ENCODE measurements at regions not wholly inside any gene's neighbourhood (a gene's known extent, or its start where the extent isn't known, plus 50 kb on each side); places are given as distances from the start of the nearest gene placed in this dataset.
"Not testable (repeated sequence)": the region's sequence is repeated elsewhere in the genome, so short reads cannot be mapped to it uniquely, and the experiment has no call there.

- DNase-seq = no peak
Observed at GRCh38 chr2:81050580-81051095, 746.1 kb upstream of the LRRTM1 start.

DNA sequence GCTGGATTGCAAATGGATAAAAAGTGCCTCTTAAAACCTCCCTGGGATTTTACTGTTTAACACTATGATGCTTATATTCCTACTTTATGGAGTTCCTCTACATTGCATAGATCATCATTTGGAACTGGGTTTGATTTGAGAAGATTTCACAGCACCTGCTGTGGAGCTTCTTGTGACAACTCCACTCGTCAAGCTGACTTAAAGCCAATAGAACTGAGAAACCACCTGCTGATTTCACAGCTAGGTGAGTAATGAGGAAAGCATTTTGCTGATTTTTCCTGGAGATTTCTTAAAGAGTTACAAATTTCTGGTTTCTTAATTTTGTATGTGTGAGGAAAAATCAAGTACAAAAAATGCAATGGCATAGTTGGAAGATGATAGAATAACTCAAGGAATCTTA is 739.1 kb upstream of the LRRTM1 start:
- DNase-seq = no peak

DNA sequence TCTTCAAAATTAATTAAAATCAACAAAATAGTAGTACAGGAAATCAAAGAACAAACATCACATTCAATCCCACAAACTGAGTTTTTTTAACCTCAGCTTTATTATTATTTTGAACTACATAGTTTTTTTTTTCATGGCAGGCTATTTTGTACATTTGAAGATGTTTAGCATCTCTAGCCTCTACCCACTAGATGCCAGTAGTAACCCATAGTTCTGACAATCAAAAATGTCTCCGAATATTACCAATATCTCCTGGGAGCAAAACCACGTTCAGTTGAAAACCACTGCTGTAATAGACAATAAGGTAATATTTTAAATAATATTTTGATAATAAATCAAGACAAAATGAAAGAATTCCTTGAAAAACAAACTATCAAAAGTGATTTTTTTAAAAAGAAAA is 702.6 kb upstream of the LRRTM1 start:
- no peak for DNase-seq

- DNase-seq = no peak
Observed at GRCh38 chr2:81002906-81003305, 698.4 kb upstream of the LRRTM1 start.

GRCh38 chr2:80987466-80987865 is 682.9 kb upstream of the LRRTM1 start:
- DNase-seq = no peak

- DNase-seq = no peak
Observed at GRCh38 chr2:80969900-80970299, 665.3 kb upstream of the LRRTM1 start.

DNA sequence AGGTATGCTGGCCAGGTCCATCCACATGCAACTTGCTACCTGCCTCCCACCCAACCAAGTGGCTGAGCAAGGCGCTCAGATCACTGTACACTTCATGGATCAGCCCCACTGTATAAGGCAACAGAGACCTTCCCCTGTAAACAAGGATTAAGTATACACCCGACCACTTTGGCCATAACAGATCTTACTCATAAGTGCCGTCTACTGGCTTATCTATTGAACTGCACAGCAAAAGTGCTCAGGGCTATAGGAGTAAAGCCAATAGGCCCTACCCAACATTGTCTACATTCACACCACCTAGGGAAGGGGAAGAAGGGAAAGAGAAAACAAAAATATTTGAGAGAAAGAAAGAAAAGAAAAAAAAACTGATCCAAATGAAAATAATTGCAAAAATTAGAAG is 663.9 kb upstream of the LRRTM1 start:
- DNase-seq = no peak

- DNase-seq = no peak
Observed at GRCh38 chr2:80947601-80948130, 643.1 kb upstream of the LRRTM1 start.

GRCh38 chr2:80943487-80943886 is 638.9 kb upstream of the LRRTM1 start:
- no peak for DNase-seq

- DNase-seq = no peak
Observed at GRCh38 chr2:80942766-80943165, 638.2 kb upstream of the LRRTM1 start.

- no peak for DNase-seq
Observed at GRCh38 chr2:80938463-80938862, 633.9 kb upstream of the LRRTM1 start.

- not testable (repeated sequence) for DNase-seq
Observed at GRCh38 chr2:80931820-80932219, 627.3 kb upstream of the LRRTM1 start.

DNA sequence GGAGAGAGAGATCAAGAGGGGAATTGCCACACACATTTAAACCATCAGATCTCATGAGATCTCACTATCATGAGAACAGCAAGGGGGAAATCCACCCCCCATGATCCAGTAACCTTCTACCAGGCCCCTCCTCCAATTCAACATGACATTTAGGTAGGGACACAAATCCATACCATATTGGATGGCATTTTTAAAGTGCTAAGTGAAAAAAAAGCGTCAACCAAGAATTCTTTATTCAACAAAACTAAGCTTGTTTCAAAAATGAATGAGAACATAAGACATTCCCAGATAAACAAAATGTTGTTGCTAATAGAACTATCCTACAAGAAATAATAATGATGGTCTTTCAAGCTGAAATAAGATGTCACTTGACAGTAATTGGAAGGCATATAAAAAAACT is 626.2 kb upstream of the LRRTM1 start:
- DNase-seq = no peak

DNA sequence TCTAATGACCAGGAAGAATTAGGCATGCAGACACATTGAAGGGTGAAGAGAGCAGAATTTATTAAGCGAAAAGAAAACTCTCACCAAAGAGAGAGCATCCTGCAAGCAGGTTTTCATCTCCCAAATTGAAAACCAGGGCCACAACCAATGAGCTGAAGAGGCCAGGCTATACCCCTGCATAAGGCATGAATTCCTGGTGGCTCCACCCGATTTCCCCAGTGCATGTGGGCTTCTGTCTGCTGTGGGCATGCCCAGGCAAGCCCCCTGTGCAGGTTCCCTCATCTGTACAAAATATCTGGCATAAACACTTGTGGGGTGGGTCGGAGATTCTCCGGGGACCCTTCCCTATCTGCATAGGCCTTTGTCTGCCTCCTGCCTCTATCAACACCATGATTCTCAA is 621.6 kb upstream of the LRRTM1 start:
- no peak for DNase-seq

- DNase-seq = no peak
Observed at GRCh38 chr2:80896576-80896975, 592.0 kb upstream of the LRRTM1 start.

DNA sequence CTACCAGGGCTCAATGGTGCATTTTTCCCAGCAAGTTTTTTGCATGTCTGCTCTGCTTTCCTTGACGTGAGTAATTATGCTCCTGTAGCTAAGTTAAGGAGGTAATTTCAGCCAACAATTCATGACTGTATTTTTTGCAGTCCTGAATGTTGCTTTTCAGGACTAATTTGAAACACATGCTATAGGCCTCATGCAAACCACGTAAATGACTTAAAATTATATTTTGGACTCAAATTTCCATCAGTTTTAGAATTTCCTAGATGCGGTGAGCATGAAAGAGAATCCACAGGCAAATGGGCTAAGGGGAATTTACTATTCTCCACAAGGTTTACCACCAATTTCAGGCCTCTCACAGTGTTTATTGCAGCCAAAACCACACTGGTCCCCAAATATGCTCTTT is 589.9 kb upstream of the LRRTM1 start:
- no peak for DNase-seq

GRCh38 chr2:80893711-80894110 is 589.2 kb upstream of the LRRTM1 start:
- no peak for DNase-seq

GRCh38 chr2:80889009-80889408 is 584.5 kb upstream of the LRRTM1 start:
- no peak for DNase-seq

DNA sequence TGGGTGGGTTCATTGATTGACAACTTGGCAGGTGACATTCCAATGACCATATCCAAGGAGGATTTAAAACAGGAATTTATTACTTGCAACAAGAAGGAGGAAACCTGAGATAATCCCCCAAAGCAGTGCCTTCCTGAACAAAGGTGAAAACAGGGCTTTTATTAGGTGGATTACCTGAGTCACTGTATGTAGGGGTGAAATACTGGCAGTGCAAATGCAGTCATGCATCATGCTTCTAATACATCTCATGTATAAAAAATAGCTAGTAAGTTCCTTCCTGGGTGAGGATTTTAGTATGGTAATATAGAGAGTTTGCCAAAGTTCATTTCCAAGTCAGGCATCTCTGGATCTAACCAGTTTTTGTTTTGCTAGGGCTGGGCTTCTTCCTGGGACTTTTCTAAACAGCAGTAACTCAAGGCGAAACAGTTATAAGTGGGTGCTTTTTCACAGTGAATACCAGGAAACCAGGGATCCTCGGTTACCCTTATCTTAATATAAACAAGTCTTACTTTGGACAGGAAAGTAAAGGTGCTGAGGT is 583.4 kb upstream of the LRRTM1 start:
- no peak for DNase-seq

DNA sequence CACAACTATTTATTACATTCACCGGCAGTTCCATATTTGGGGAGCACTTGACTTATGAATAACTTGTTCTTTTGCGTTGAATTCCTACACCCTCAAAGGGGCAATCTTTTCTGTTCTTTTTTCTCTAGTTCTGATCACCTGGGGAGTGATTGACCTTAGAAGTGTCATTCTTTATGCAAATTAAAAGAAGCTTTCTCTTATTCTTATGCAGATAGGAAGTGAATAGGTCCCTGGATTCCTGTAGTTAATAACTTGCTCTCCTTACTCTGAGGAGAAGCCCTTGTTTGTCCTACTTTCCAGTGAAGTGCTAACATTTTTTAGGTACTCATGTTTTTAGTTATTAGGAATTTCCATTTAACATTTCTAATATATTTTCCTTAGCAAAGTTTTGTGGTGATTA is 569.8 kb upstream of the LRRTM1 start:
- DNase-seq = no peak

DNA sequence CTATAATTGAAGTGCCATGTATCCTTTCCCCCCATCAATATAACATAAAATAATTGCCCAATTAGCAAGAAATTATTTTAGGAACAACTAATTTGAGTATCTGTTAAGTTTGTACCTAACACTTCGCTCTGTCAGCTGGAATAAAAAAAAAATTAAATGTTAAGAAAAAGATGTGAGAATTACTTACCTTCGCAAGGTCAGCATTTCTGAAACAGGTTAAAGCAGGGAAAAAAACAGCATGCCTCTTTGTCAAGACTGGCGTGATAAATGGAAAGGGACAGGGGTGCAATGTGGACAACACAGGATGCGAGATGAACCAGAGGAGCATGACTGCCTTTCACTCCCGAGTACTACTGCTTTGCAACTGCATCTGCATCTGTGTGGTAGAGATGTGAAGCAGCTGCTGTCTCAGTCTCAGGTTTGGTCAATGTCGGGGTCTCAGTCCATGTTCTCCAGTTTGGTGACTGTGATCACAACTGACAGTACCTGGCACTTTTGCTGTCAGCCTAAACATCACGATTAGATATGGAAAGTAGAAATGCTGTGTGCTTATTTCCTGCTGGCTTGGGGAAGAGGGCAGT is 565.4 kb upstream of the LRRTM1 start:
- DNase-seq = no peak

- no peak for DNase-seq
Observed at GRCh38 chr2:80863147-80863714, 558.7 kb upstream of the LRRTM1 start.

DNA sequence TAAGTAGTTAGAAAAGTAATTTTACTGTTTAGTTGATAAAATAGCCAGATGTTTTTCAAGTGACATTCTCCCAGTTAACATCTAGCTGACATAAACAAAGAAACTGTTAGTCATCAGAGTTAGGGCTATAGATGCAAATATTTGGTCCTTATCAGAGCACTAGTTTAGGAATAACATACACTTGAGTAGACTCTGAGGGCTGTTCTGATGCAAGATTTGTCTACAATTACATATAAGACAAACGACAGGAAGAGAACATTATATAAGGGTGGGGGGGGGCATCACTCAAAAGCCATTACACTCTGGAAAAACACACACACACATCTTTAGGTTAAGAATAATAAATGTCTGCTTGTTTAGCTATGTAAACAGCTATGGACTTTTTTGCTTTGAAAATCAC is 554.4 kb upstream of the LRRTM1 start:
- no peak for DNase-seq

DNA sequence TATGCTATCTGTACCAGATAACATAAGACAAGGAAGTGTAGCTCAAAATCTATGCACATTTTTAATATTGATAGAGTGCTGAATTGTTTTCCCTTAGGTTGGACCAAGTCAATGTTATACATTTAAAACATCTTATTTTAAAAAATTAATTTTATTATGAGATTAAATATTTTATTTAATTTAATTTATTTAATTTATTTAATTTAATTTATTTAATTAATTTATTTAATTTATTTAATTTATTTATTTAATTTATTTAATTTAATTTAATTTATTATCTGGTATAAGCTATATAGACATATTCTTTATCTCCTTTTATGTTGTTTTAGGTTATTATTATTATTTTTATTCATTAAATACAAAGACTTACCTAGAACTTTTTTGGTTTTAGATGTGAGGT is 551.7 kb upstream of the LRRTM1 start:
- DNase-seq = no peak

GRCh38 chr2:80854831-80855230 is 550.3 kb upstream of the LRRTM1 start:
- no peak for DNase-seq
